Bronchial epithelial cell (primary cell): ENCODE measurements at regions not wholly inside any gene's neighbourhood (a gene's known extent, or its start where the extent isn't known, plus 50 kb on each side); places are given as distances from the start of the nearest gene placed in this dataset.
"Not testable (repeated sequence)": the region's sequence is repeated elsewhere in the genome, so short reads cannot be mapped to it uniquely, and the experiment has no call there.

Experiments
- DNase-seq: peaks from one replicate; pipeline ENCODE4 v3.0.0-alpha.2; 2010; ENCODE audit warnings: low read depth
- FAIRE-seq: peaks from 2 replicates; lab custom pipeline; 2011; peaks lifted over from hg19 to GRCh38; lab: Jason Lieb, UNC
- H3K27me3 ChIP-seq: 2 replicates; pipeline ENCODE4 v1.5.1; 2011; ENCODE audit warnings: low read length; ENCODE audit not compliant: control insufficient read depth, insufficient read depth
- H3K36me3 ChIP-seq: 2 replicates; pipeline ENCODE4 v1.5.1; 2011; ENCODE audit warnings: low read length; ENCODE audit not compliant: control insufficient read depth, insufficient read depth
- H3K4me3 ChIP-seq: 2 replicates; pipeline ENCODE4 v1.5.1; 2011; ENCODE audit warnings: mild to moderate bottlenecking, low read depth, low read length, control low read depth
- CTCF ChIP-seq: IDR thresholded peaks from 2 replicates; pipeline ENCODE4 v1.5.1; 2011; ENCODE audit warnings: mild to moderate bottlenecking, moderate library complexity, low read length, control low read depth, inconsistent platforms; ENCODE audit not compliant: insufficient read depth, severe bottlenecking

DNA sequence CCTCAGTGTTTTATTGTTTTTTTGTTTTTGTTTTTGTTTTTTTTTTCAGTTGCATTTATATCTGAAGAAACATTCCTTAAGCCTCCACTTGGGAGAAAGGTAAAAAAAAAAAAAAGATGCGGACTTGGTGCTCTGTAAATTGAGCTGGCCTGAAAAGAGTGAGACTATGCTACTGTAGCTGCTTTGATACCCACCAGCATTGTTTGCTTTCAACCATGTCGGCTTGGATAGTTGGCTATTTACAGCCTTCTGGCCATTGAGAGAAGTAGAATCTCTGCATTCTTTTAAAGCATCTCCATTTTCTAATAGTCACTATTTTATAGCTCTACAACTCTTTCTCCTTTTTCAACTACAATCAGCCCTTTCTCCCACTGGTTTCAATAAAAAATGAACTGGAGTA is 149.6 kb downstream of the ZIC4 start:
- DNase-seq, result no peak

GRCh38 chr3:147246906-147247305 is 159.4 kb downstream of the ZIC4 start:
- H3K36me3 ChIP-seq, result no peaks in the 10 kb centered on the region
- DNase-seq, result no peak
- TF ChIP-seq CTCF, result no peak
- no peak for FAIRE-seq
- no peaks in the 10 kb centered on the region for H3K27me3 ChIP-seq
- H3K4me3 ChIP-seq, result no peak overlapping the region

More for the DNA sequence above, 149.6 kb downstream of the ZIC4 start:
- Histone ChIP-seq H3K4me3 (no peak overlapping the region), H3K36me3 (no peaks in the 10 kb centered on the region), H3K27me3 (no peaks in the 10 kb centered on the region)
- no peak for TF ChIP-seq CTCF
- FAIRE-seq, result no peak

DNA sequence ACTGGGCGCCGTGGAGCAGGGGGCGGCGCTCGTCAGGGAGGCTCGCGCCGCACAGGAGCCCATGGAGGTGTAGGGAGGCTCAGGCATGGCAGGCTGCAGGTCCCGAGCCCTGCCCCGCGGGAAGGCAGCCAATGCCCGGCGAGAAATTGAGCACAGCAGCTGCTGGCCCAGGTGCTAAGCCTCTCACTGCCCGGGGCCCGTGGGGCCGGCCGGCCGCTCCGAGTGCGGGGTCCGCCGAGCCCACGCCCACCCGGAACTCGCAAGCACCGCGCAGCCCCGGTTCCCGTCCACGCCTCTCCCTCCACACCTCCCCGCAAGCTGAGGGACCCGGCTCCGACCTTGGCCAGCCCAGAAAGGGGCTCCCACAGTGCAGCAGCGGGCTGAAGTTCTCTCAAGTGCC is 160.7 kb downstream of the ZIC4 start:
- not testable (repeated sequence) for FAIRE-seq, H3K27me3 ChIP-seq, H3K4me3 ChIP-seq, H3K36me3 ChIP-seq, DNase-seq

DNA sequence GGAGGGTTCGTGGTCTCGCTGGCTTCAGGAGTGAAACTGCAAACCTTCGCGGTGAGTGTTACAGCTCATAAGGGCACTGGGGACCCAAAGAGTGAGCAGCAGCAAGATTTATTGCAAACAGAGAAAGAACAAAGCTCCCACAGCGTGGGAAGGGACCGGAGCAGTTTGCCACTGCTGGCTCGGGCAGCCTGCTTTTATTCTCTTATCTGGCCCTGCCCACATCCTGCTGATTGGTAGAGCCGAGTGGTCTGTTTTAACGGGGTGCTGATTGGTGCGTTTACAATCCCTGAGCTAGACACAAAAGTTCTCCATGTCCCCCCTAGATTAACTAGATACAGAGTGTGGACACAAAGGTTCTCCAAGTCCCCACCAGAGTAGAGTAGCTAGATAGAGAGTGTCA is 161.3 kb downstream of the ZIC4 start:
- DNase-seq, H3K27me3 ChIP-seq, H3K4me3 ChIP-seq, H3K36me3 ChIP-seq, FAIRE-seq: not testable (repeated sequence)

DNA sequence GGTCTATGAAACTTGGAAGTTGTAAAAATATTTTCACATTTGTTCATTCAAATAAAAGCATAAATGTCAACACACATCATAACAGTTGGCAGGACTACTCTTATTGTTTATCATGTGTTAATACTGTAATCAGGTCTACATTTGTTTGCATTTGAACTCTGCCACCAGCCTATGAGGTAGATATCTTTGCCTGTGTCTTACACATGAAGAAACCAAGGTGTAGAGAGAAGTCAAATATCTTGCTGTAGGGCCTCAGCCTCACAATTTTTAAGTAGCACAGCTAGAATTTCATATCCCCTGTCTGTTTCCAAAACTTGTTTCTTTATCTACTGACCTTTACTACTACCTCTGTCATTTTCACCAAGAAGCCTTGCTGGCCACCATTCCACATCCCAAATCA is 161.9 kb downstream of the ZIC4 start:
- DNase-seq (no peak), FAIRE-seq (no peak)
- TF ChIP-seq CTCF, result no peak

GRCh38 chr3:147240581-147240980 is 165.8 kb downstream of the ZIC4 start:
- Histone ChIP-seq H3K36me3 (no peaks in the 10 kb centered on the region), H3K27me3 (no peaks in the 10 kb centered on the region), H3K4me3 (no peak overlapping the region)
- FAIRE-seq (no peak), DNase-seq (no peak)
- no peak for TF ChIP-seq CTCF

More for the DNA sequence above, 161.9 kb downstream of the ZIC4 start:
- H3K36me3 ChIP-seq, result no peaks in the 10 kb centered on the region
- no peaks in the 10 kb centered on the region for H3K27me3 ChIP-seq
- H3K4me3 ChIP-seq, result no peak overlapping the region

DNA sequence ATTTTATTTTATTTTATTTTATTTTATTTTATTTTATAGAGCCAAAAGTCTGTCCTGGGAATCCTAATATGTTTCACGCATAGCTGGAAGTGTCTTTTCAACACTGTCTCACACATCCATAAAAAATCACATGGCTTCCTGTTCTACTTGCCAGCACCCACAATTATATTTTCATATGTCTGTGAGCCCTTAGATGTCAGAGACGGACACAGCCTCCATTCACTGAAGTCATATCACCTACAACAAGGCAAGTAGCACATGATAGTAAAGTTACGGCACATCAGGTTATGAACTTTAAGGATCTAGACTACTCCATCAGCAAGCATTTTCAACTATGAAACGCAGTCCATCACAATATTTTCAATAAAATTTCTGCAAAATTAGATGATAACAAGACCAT is 168.4 kb downstream of the ZIC4 start:
- DNase-seq, result no peak
- Histone ChIP-seq H3K36me3 (no peaks in the 10 kb centered on the region), H3K4me3 (no peak overlapping the region), H3K27me3 (no peaks in the 10 kb centered on the region)
- no peak for TF ChIP-seq CTCF
- no peak for FAIRE-seq

DNA sequence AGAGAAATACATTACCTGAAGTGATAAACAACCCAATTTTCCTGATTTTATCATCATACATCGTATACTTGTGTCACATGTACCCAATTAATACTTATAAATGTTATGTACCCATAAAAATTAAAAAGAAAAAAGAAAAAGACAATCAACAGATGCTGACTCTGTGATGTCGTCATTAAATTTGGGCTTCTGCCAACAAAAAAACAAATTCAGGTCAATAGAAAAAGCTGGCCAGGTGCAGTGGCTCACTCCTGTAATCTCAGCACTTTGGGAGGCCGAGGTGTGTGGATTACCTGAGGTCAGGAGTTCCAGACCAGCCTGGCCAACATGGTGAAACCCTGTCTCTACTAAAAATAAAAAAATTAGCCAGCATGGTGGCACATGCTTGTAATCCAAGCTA is 174.4 kb downstream of the ZIC4 start:
- H3K27me3 ChIP-seq, H3K4me3 ChIP-seq, FAIRE-seq, DNase-seq, H3K36me3 ChIP-seq: not testable (repeated sequence)
